ENCODE measurements at regions not wholly inside any gene's neighbourhood (a gene's known extent, or its start where the extent isn't known, plus 50 kb on each side); places are given as distances from the start of the nearest gene placed in this dataset.

DNA sequence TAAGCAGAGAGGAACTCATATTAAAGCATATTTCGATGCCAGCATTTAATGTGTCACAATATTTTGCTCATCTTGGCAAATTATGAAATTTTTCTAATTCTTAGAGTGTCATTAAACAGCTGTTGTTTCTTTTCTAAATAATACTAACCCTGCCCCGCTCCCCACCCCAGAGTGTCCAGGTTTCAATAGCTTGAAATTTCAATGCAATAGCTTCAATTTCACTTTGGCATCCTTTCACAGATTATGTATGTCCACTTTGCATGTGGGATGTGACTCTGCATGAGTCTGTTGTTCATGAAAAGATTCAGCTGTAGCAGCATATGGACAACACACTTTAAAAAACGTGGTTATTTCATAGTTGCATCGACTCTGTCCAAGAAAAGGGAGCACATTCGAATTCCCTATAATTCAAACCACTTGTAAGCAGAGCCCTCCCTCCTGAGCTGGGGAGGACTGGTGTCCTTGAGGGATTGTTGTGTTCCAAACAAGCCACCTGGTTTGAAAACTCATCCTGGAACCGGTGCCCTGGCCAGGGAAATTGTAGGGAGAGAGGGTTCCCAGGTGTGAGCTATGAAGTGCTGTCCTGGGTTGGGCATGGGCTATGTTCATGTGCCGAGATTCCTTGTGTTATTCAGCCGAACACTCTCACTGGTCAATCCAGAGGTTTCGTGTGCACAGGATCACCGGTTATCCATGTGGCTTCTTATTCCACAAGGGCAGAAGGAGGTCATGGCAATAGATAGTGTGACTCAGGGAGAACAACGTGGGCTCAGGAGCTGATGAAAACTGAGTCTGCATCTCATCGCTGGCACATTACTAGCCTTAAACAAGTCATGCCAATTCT is 64.6 kb upstream of the CREB5 start:
- TF ChIP-seq POLR2AphosphoS5 (IDR thresholded peaks at IDR 0.05; ENCODE audit: borderline replicate concordance, low read depth, low read length): no peak
- no peak for TF ChIP-seq EZH2 (IDR thresholded peaks at IDR 0.05)
- TF ChIP-seq FOXP2 (optimal IDR thresholded peaks at IDR 0.05; ENCODE audit: control extremely low read depth, extremely low read length, insufficient read depth): no peak

Data from SK-N-MC (cell line).